ENCODE measurements at regions not wholly inside any gene's neighbourhood (a gene's known extent, or its start where the extent isn't known, plus 50 kb on each side); places are given as distances from the start of the nearest gene placed in this dataset.

GRCh38 chr13:103356226-103356864, 290.1 kb upstream of the SLC10A2 start:
- ATAC-seq (replicated peaks in 1 of 4) (no peak), DNase-seq (no peak)
- Histone ChIP-seq H3K4me1 (ENCODE audit: control insufficient read depth in 1 of 2, extremely low read depth in 1 of 2, insufficient read depth in 2 of 2, low read length in 2 of 2) (no peaks in the 10 kb centered on the region), H3K27ac (ENCODE audit: low read length) (no peak overlapping the region), H3K36me3 (ENCODE audit: control insufficient read depth in 2 of 2, extremely low read depth in 1 of 2, insufficient read depth in 1 of 2, low read length in 1 of 2) (no peaks in the 10 kb centered on the region), H3K9me3 (no peaks in the 10 kb centered on the region), H3K27me3 (replicated peaks in 1 of 2; ENCODE audit: control insufficient read depth in 2 of 2, extremely low read depth in 1 of 2, insufficient read depth in 2 of 2, low read length in 1 of 2) (no peaks in the 10 kb centered on the region), H3K4me3 (ENCODE audit: control insufficient read depth in 1 of 2, extremely low read depth in 1 of 2, low read length in 1 of 2) (no peak overlapping the region)
- H3K27me3 Mint-ChIP-seq, result no peaks in the 10 kb centered on the region
- ChIA-PET CTCF (no interaction called here), POLR2A (no interaction called here)
- H3K4me3 Mint-ChIP-seq, result no peak overlapping the region
- 100% methylated on average over 1 of the region's 6 CpGs for WGBS (ENCODE audit: insufficient coverage)
- H3K27ac Mint-ChIP-seq, result no peak overlapping the region
- no peaks in the 10 kb centered on the region for H3K4me1 Mint-ChIP-seq
- peaks cover 3 to 21% (median 9%) of the 10 kb centered on the region in 3 donors for H3K9me3 Mint-ChIP-seq
- H3K36me3 Mint-ChIP-seq, result no peaks in the 10 kb centered on the region

- Histone ChIP-seq H3K9me3 (no peaks in the 10 kb centered on the region), H3K4me3 (ENCODE audit: control insufficient read depth in 1 of 2, extremely low read depth in 1 of 2, low read length in 1 of 2) (no peak overlapping the region), H3K4me1 (ENCODE audit: control insufficient read depth in 1 of 2, extremely low read depth in 1 of 2, insufficient read depth in 2 of 2, low read length in 2 of 2) (no peaks in the 10 kb centered on the region), H3K27me3 (replicated peaks in 1 of 2; ENCODE audit: control insufficient read depth in 2 of 2, extremely low read depth in 1 of 2, insufficient read depth in 2 of 2, low read length in 1 of 2) (no peaks in the 10 kb centered on the region), H3K27ac (ENCODE audit: low read length) (no peak overlapping the region), H3K36me3 (ENCODE audit: control insufficient read depth in 2 of 2, extremely low read depth in 1 of 2, insufficient read depth in 1 of 2, low read length in 1 of 2) (no peaks in the 10 kb centered on the region)
- no peak for DNase-seq
- CTCF ChIA-PET, result no interaction called here
- no peak overlapping the region for H3K4me3 Mint-ChIP-seq
- no peak for ATAC-seq (replicated peaks in 1 of 4)
- H3K27ac Mint-ChIP-seq, result no peak overlapping the region
- 46% methylated on average over 2 of the region's 2 CpGs for WGBS (ENCODE audit: insufficient coverage)
- POLR2A ChIA-PET, result no interaction called here
- no peaks in the 10 kb centered on the region for H3K4me1 Mint-ChIP-seq
- H3K27me3 Mint-ChIP-seq, result no peaks in the 10 kb centered on the region
- no peaks in the 10 kb centered on the region for H3K36me3 Mint-ChIP-seq
- peaks cover 0 to 21% (median 9%) of the 10 kb centered on the region in 3 donors for H3K9me3 Mint-ChIP-seq
Observed at GRCh38 chr13:103354171-103354570, 288.0 kb upstream of the SLC10A2 start.

GRCh38 chr13:103351035-103351828, 285.0 kb upstream of the SLC10A2 start:
- Histone ChIP-seq H3K36me3 (ENCODE audit: control insufficient read depth in 2 of 2, extremely low read depth in 1 of 2, insufficient read depth in 1 of 2, low read length in 1 of 2) (no peaks in the 10 kb centered on the region), H3K4me3 (ENCODE audit: control insufficient read depth in 1 of 2, extremely low read depth in 1 of 2, low read length in 1 of 2) (no peak overlapping the region), H3K27ac (ENCODE audit: low read length) (no peak overlapping the region), H3K27me3 (replicated peaks in 1 of 2; ENCODE audit: control insufficient read depth in 2 of 2, extremely low read depth in 1 of 2, insufficient read depth in 2 of 2, low read length in 1 of 2) (no peaks in the 10 kb centered on the region), H3K9me3 (no peaks in the 10 kb centered on the region), H3K4me1 (ENCODE audit: control insufficient read depth in 1 of 2, extremely low read depth in 1 of 2, insufficient read depth in 2 of 2, low read length in 2 of 2) (no peaks in the 10 kb centered on the region)
- DNase-seq, result no peak
- ChIA-PET CTCF (no interaction called here), POLR2A (no interaction called here)
- Mint-ChIP-seq H3K36me3 (no peaks in the 10 kb centered on the region), H3K27ac (no peak overlapping the region), H3K4me1 (no peaks in the 10 kb centered on the region), H3K27me3 (no peaks in the 10 kb centered on the region), H3K4me3 (no peak overlapping the region), H3K9me3 (peaks cover 4 to 22% (median 13%) of the 10 kb centered on the region in 3 donors)
- WGBS (ENCODE audit: insufficient coverage), result 68% methylated on average over 3 of the region's 10 CpGs
- ATAC-seq (replicated peaks in 1 of 4), result no peak

- Mint-ChIP-seq H3K27me3 (no peaks in the 10 kb centered on the region), H3K36me3 (no peaks in the 10 kb centered on the region), H3K4me1 (no peaks in the 10 kb centered on the region), H3K9me3 (peaks cover 4 to 19% (median 15%) of the 10 kb centered on the region in 3 donors), H3K27ac (no peak overlapping the region), H3K4me3 (no peak overlapping the region)
- H3K4me1 ChIP-seq (ENCODE audit: control insufficient read depth in 1 of 2, extremely low read depth in 1 of 2, insufficient read depth in 2 of 2, low read length in 2 of 2), result no peaks in the 10 kb centered on the region
- no CpG with 5 or more reads among the region's 1 CpG for WGBS (ENCODE audit: insufficient coverage)
- no peak overlapping the region for H3K4me3 ChIP-seq (ENCODE audit: control insufficient read depth in 1 of 2, extremely low read depth in 1 of 2, low read length in 1 of 2)
- no peaks in the 10 kb centered on the region for H3K27me3 ChIP-seq (replicated peaks in 1 of 2; ENCODE audit: control insufficient read depth in 2 of 2, extremely low read depth in 1 of 2, insufficient read depth in 2 of 2, low read length in 1 of 2)
- ChIA-PET CTCF (no interaction called here), POLR2A (no interaction called here)
- ATAC-seq (replicated peaks in 1 of 4) (no peak), DNase-seq (no peak)
- H3K27ac ChIP-seq (ENCODE audit: low read length), result no peak overlapping the region
- no peaks in the 10 kb centered on the region for H3K36me3 ChIP-seq (ENCODE audit: control insufficient read depth in 2 of 2, extremely low read depth in 1 of 2, insufficient read depth in 1 of 2, low read length in 1 of 2)
- no peaks in the 10 kb centered on the region for H3K9me3 ChIP-seq
Observed at GRCh38 chr13:103350147-103350546, 283.9 kb upstream of the SLC10A2 start.

GRCh38 chr13:103349211-103349980, 283.2 kb upstream of the SLC10A2 start:
- WGBS (ENCODE audit: insufficient coverage), result no CpG with 5 or more reads among the region's 6 CpGs
- H3K4me1 ChIP-seq (ENCODE audit: control insufficient read depth in 1 of 2, extremely low read depth in 1 of 2, insufficient read depth in 2 of 2, low read length in 2 of 2), result no peaks in the 10 kb centered on the region
- H3K36me3 Mint-ChIP-seq, result no peaks in the 10 kb centered on the region
- no peak overlapping the region for H3K4me3 Mint-ChIP-seq
- no peak overlapping the region for H3K27ac ChIP-seq (ENCODE audit: low read length)
- H3K9me3 ChIP-seq, result no peaks in the 10 kb centered on the region
- H3K27me3 ChIP-seq (replicated peaks in 1 of 2; ENCODE audit: control insufficient read depth in 2 of 2, extremely low read depth in 1 of 2, insufficient read depth in 2 of 2, low read length in 1 of 2), result no peaks in the 10 kb centered on the region
- POLR2A ChIA-PET, result no interaction called here
- H3K27me3 Mint-ChIP-seq, result no peaks in the 10 kb centered on the region
- H3K27ac Mint-ChIP-seq, result no peak overlapping the region
- peaks cover 10 to 25% (median 20%) of the 10 kb centered on the region in 3 donors for H3K9me3 Mint-ChIP-seq
- no peak overlapping the region for H3K4me3 ChIP-seq (ENCODE audit: control insufficient read depth in 1 of 2, extremely low read depth in 1 of 2, low read length in 1 of 2)
- no peaks in the 10 kb centered on the region for H3K36me3 ChIP-seq (ENCODE audit: control insufficient read depth in 2 of 2, extremely low read depth in 1 of 2, insufficient read depth in 1 of 2, low read length in 1 of 2)
- ATAC-seq (replicated peaks in 1 of 4) (no peak), DNase-seq (no peak)
- H3K4me1 Mint-ChIP-seq, result no peaks in the 10 kb centered on the region
- CTCF ChIA-PET, result no interaction called here

- no peak for ATAC-seq (replicated peaks in 1 of 4)
- Histone ChIP-seq H3K27me3 (replicated peaks in 1 of 2; ENCODE audit: control insufficient read depth in 2 of 2, extremely low read depth in 1 of 2, insufficient read depth in 2 of 2, low read length in 1 of 2) (no peaks in the 10 kb centered on the region), H3K4me3 (ENCODE audit: control insufficient read depth in 1 of 2, extremely low read depth in 1 of 2, low read length in 1 of 2) (no peak overlapping the region), H3K36me3 (ENCODE audit: control insufficient read depth in 2 of 2, extremely low read depth in 1 of 2, insufficient read depth in 1 of 2, low read length in 1 of 2) (no peaks in the 10 kb centered on the region), H3K27ac (ENCODE audit: low read length) (no peak overlapping the region), H3K4me1 (ENCODE audit: control insufficient read depth in 1 of 2, extremely low read depth in 1 of 2, insufficient read depth in 2 of 2, low read length in 2 of 2) (no peaks in the 10 kb centered on the region), H3K9me3 (no peaks in the 10 kb centered on the region)
- Mint-ChIP-seq H3K36me3 (no peaks in the 10 kb centered on the region), H3K4me1 (no peaks in the 10 kb centered on the region), H3K27ac (no peak overlapping the region), H3K27me3 (no peaks in the 10 kb centered on the region), H3K4me3 (no peak overlapping the region), H3K9me3 (peaks cover under 1 to 8% (median 4%) of the 10 kb centered on the region in 3 donors)
- CTCF ChIA-PET, result no interaction called here
- WGBS (ENCODE audit: insufficient coverage), result 40% methylated on average over 1 of the region's 3 CpGs
- POLR2A ChIA-PET, result no interaction called here
- DNase-seq, result no peak
Observed at GRCh38 chr13:103335241-103335640, 269.0 kb upstream of the SLC10A2 start.
